GM19455 (cell line): ENCODE measurements at regions not wholly inside any gene's neighbourhood (a gene's known extent, or its start where the extent isn't known, plus 50 kb on each side); places are given as distances from the start of the nearest gene placed in this dataset.

Experiments
- ATAC-seq: cut with Tn5 transposase; IDR thresholded peaks from one replicate; pipeline ENCODE4 v1.9.1; 2021; ENCODE audit not compliant: unreplicated experiment

GRCh38 chr15:47177177-47177576 lies 540.1 kb upstream of the SEMA6D start:
- no peak for ATAC-seq

GRCh38 chr15:47179988-47180387 lies 537.3 kb upstream of the SEMA6D start:
- ATAC-seq: no peak

GRCh38 chr15:47182818-47183217 lies 534.5 kb upstream of the SEMA6D start:
- ATAC-seq: no peak

GRCh38 chr15:47184003-47184907 lies 533.0 kb upstream of the SEMA6D start:
- no peak for ATAC-seq

GRCh38 chr15:47184908-47185801 lies 532.1 kb upstream of the SEMA6D start:
- no peak for ATAC-seq

GRCh38 chr15:47186075-47186474 lies 531.2 kb upstream of the SEMA6D start:
- no peak for ATAC-seq

- ATAC-seq: no peak
Observed at GRCh38 chr15:47188758-47189507, 528.4 kb upstream of the SEMA6D start.

- ATAC-seq: no peak
Observed at GRCh38 chr15:47194718-47195117, 522.6 kb upstream of the SEMA6D start.

- peak; percentile 80 for ATAC-seq
Observed at GRCh38 chr15:47196048-47196447, 521.3 kb upstream of the SEMA6D start.

- ATAC-seq: no peak
Observed at GRCh38 chr15:47203993-47204392, 513.3 kb upstream of the SEMA6D start.

GRCh38 chr15:47206358-47206978 lies 510.8 kb upstream of the SEMA6D start:
- ATAC-seq: no peak

GRCh38 chr15:47209591-47209990 lies 507.7 kb upstream of the SEMA6D start:
- ATAC-seq: no peak

GRCh38 chr15:47212222-47213010 lies 504.9 kb upstream of the SEMA6D start:
- ATAC-seq: no peak

- no peak for ATAC-seq
Observed at GRCh38 chr15:47213883-47214282, 503.4 kb upstream of the SEMA6D start.

GRCh38 chr15:47218295-47218694 lies 499.0 kb upstream of the SEMA6D start:
- ATAC-seq: no peak

- ATAC-seq: no peak
Observed at GRCh38 chr15:47244361-47244760, 472.9 kb upstream of the SEMA6D start.

GRCh38 chr15:47246317-47246716 lies 471.0 kb upstream of the SEMA6D start:
- ATAC-seq: no peak

GRCh38 chr15:47258521-47258920 lies 458.8 kb upstream of the SEMA6D start:
- ATAC-seq: no peak

- ATAC-seq: no peak
Observed at GRCh38 chr15:47265686-47266085, 451.6 kb upstream of the SEMA6D start.

- no peak for ATAC-seq
Observed at GRCh38 chr15:47266566-47266965, 450.7 kb upstream of the SEMA6D start.
